DOHH2 (cell line): ENCODE measurements at regions not wholly inside any gene's neighbourhood (a gene's known extent, or its start where the extent isn't known, plus 50 kb on each side); places are given as distances from the start of the nearest gene placed in this dataset.

Source experiments
- CTCF ChIP-seq: fragments of 200-600 bp; sonication (generic); IDR thresholded peaks from one replicate; pipeline ENCODE4 v1.5.1; 2014; ENCODE audit warnings: antibody characterized with exemption, mild to moderate bottlenecking, low read depth, low read length; ENCODE audit not compliant: poor library complexity, severe bottlenecking
- EZH2phosphoT487 ChIP-seq: fragments of 200-600 bp; sonication (generic); IDR thresholded peaks from 2 replicates; pipeline ENCODE4 v1.6.1; 2017; ENCODE audit warnings: borderline replicate concordance, mild to moderate bottlenecking, antibody characterized with exemption, low read length, moderate library complexity, mixed read lengths

GRCh38 chr1:200323856-200324400 is 85.9 kb downstream of the ZNF281 start:
- TF ChIP-seq CTCF (no peak), EZH2phosphoT487 (no peak)
